GM18870 (cell line): ENCODE measurements at regions not wholly inside any gene's neighbourhood (a gene's known extent, or its start where the extent isn't known, plus 50 kb on each side); places are given as distances from the start of the nearest gene placed in this dataset.

ENCODE experiments used
- ATAC-seq: cut with Tn5 transposase; IDR thresholded peaks from one replicate; pipeline ENCODE4 v1.9.1; 2021; ENCODE audit warnings: moderate library complexity; ENCODE audit not compliant: unreplicated experiment

DNA sequence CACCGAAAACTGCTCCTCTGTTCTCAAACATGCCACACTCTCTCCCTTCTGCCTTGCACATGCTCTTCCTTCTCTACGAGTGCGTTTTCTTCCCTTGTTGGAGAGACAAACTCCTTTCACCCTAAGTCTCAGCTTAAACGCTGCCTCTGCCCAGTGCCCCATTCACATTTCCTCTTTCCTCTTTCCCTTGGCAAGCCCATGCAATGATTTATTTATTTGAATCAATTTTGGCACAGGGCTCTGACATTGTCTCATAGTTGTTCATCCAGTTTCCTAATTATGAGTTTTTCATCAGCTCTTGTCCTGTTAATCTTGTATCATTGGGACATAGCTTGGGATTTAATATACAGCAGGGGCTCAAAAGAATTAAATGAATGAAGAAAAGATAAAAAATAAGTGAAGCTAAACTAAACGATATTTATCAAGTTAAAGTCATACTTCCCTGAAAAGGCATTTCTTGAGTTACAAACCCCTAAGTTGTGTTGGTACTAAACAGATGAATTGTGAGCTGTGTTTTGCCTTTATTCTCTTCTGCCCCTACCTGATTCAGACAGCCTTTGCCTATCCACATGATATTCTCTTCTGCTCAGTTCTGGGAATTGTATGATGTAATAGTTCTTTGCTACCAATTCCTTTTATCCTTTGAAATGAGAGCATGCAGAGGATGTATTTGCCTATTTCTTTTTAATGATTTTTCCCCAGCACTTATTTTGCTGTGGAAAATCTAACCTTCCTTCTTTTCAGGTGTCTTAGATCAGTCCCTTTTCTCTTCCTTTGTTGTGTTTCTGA is 704.4 kb downstream of the UTRN start:
- ATAC-seq: no peak

DNA sequence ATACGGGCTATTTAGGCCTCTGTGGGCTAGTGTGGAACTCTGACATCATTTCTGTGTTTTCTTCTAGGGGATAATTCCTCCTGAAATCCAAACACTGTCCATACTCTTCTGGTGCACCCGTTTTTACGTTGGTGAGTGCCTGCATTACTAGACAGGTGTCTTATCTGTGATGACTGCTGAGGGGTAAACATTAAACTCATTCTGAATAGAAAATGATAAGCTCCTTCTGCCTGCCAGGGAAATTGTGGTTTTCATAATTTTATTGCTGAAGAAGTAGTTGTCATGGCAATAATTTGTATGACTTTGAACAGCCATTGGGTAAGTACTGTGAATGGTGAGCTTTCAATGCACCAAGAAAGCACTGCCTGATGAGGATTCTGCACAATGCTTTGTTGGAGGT is 705.6 kb downstream of the UTRN start:
- ATAC-seq: no peak

GRCh38 chr6:144993870-144994269 is 708.7 kb downstream of the UTRN start:
- ATAC-seq: no peak

DNA sequence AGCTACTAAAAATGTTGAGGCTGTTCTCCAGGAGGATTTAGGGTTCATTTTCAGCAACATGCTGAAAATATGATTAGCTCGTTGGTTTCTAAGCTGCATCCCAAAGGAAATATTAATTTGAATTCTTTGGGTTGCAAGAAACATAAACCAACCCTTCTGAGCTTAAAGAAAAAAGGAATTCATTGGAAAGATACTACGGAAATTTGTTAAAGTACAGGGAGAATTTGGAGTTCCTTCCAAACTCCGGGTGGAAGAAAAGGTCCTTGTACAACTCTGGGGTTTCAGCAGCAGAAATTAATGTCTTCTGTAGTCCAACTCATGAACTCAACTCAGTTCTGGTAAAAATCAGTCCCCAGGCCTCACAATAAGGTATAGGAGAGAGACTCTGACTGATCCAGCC is 712.9 kb downstream of the UTRN start:
- no peak for ATAC-seq

GRCh38 chr6:144999127-144999526 is 714.0 kb downstream of the UTRN start:
- ATAC-seq: no peak

GRCh38 chr6:145003145-145003544 is 718.0 kb downstream of the UTRN start:
- ATAC-seq: no peak

- no peak for ATAC-seq
These were observed 721.8 kb downstream of the UTRN start for GRCh38 chr6:145006914-145007313.

GRCh38 chr6:145008715-145009114 is 723.6 kb downstream of the UTRN start:
- ATAC-seq: no peak

- ATAC-seq: no peak
These were observed 724.6 kb downstream of the UTRN start for GRCh38 chr6:145009711-145010110.

- no peak for ATAC-seq
These were observed 723.2 kb downstream of the EPM2A start for GRCh38 chr6:145012039-145012662.

DNA sequence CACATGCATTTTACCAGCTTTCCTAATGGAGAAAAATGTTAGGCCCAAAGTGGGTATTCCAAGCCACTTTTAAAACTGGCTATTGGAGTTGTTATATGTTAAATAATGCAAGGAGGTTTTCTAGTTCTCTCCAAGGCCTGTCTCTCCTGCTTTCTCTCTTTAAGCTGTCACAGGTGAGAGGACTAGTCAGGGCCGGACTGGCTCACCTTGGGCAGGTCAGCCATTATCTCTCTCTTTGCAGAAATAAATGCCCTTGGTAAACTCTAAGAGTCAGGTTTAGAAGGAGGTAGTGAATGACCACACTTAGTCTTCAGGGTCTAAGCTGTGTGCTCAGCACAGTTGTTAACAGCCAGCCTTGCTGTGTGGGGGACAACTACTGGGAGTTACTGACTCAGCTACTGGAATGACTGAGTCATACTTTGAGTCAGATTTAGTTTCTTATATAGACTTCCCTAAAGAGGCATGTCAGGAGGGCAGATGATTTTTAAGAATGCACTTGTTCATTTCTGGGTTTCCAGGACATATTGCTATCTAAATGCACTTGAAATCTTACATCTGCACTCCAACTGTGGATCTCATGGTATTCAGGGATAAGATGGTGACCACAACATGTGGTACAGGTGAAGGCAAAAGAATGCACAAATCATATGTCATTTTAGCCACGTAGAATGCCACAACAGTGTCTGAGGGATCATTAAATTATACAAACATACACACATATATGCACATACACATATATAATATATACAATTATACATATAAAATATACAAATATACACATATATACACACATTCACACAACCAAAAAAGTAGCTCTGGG is 719.4 kb downstream of the EPM2A start:
- peak; percentile 99 for ATAC-seq

- no peak for ATAC-seq
These were observed 718.3 kb downstream of the EPM2A start for GRCh38 chr6:145017051-145017450.

- no peak for ATAC-seq
These were observed 717.8 kb downstream of the EPM2A start for GRCh38 chr6:145017516-145017915.

GRCh38 chr6:145018027-145018426 is 717.3 kb downstream of the EPM2A start:
- ATAC-seq: no peak

GRCh38 chr6:145020114-145020513 is 715.2 kb downstream of the EPM2A start:
- no peak for ATAC-seq

GRCh38 chr6:145020543-145020942 is 714.8 kb downstream of the EPM2A start:
- no peak for ATAC-seq

DNA sequence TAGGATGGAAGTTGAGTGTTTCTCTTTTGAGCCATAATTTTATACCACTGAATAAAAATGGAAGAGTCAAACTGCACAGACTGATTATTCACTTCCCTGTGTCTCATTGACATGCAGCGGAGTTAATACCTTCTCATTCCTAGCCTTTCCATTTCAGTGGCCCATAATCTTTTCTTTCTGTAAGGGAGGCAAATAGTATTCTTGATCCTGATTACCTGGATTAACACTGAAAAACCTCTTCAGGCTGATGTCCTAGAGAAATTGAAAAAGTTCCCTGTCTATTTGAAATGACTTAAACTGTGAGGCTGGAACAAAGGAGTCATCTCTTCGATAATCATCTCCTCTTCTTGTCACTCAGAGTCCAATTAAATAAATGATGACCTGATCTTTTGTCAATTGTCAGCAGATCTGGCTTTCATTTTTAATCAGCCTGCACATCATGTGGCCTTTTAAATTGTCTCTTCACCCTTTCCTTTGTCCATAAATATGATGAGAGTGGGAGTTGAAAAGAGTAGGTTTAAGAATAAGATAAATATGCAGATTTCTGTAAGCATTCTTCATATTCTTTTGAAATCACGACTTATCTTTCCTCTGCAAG is 713.0 kb downstream of the EPM2A start:
- no peak for ATAC-seq

DNA sequence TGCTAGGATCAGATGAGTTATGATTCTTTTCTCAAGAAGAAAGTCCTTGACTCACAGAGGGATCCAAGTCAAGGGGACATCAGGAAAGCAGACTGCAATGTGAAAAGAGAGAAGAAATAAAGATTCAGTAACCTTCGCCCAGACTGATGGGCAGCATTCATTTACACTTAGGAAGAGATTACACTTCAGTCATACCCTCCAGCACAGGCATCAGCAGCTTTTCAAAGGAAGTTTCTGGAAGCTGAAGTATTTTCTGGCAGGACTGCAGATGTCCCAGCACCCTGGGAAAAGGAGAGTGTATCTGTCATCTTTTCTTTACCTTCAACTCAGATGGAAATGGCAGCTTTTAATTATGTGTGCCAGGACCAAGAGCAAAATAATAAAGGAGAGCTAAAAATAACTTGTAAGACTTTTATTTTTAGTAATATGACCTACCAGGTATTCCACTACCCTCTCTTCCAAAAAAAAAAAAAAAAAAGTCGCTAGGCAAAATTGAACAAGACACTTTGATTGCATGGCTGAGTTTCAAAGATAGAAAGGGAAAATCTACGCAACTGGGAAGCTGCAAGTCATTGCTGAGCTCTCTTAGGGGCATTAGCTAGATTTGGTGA is 712.1 kb downstream of the EPM2A start:
- no peak for ATAC-seq

DNA sequence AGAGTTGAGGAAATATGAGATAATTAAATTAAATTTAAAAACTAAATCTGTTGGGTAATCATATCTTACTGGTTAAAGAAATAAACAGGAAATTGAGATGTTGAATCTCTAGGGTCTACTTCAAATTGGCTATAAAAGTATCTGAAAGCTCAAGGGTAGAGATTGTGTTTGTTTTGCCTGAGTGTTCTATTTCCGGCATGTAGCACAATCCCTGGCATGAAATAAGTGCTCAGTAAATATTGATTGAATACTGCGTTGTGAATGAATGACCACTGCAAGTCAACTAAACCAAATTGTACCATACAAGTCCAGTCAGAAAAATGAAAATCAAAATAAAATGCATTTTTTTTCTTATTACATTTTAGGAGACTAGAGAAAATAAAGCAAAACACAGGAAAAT is 709.8 kb downstream of the EPM2A start:
- ATAC-seq: no peak

DNA sequence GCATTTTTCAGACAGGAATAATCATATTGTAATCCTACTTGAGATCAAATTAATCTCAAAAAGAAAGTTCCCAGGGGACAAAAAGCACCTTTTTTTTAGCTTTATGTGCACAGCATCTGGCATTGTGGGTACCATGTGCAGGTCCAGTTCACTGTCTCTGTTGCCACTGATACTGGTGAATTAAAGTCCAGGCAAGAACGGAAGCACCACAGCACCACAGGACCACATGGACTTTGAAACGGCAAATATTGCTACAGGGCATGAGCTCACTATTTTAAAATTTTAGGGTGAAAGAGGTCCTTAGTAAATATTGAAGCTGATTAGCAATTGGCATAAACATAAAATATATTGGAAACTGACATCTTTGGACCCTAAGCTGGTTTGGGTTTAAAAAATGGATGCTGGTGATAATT is 709.0 kb downstream of the EPM2A start:
- no peak for ATAC-seq
